OCI-LY1 (cell line): ENCODE measurements at regions not wholly inside any gene's neighbourhood (a gene's known extent, or its start where the extent isn't known, plus 50 kb on each side); places are given as distances from the start of the nearest gene placed in this dataset.

Experiments
- EZH2 ChIP-seq: fragments of 200-600 bp; sonication (generic), shearing (Covaris generic); IDR thresholded peaks from 2 replicates; pipeline ENCODE4 v1.8.0; 2017; ENCODE audit warnings: borderline replicate concordance, mixed run types, mild to moderate bottlenecking, antibody characterized with exemption, low read length, moderate library complexity, mixed read lengths
- TF ChIP-seq, protein P1 (sequence below): fragments of 200-600 bp; sonication (generic), shearing (Covaris generic); IDR thresholded peaks from 2 replicates; pipeline ENCODE4 v1.5.1; 2017; ENCODE audit warnings: mild to moderate bottlenecking, antibody characterized with exemption, low read length, moderate library complexity, mixed read lengths

GRCh38 chr12:89817501-89818226 is 109.0 kb upstream of the ATP2B1 start:
- TF ChIP-seq, protein P1, sequence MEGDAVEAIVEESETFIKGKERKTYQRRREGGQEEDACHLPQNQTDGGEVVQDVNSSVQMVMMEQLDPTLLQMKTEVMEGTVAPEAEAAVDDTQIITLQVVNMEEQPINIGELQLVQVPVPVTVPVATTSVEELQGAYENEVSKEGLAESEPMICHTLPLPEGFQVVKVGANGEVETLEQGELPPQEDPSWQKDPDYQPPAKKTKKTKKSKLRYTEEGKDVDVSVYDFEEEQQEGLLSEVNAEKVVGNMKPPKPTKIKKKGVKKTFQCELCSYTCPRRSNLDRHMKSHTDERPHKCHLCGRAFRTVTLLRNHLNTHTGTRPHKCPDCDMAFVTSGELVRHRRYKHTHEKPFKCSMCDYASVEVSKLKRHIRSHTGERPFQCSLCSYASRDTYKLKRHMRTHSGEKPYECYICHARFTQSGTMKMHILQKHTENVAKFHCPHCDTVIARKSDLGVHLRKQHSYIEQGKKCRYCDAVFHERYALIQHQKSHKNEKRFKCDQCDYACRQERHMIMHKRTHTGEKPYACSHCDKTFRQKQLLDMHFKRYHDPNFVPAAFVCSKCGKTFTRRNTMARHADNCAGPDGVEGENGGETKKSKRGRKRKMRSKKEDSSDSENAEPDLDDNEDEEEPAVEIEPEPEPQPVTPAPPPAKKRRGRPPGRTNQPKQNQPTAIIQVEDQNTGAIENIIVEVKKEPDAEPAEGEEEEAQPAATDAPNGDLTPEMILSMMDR, result no peak
- TF ChIP-seq EZH2, result no peak
